GM13977 (cell line): ENCODE measurements at regions not wholly inside any gene's neighbourhood (a gene's known extent, or its start where the extent isn't known, plus 50 kb on each side); places are given as distances from the start of the nearest gene placed in this dataset.

Source experiments
- DNase-seq: peaks from one replicate; pipeline ENCODE4 v3.0.0; 2012; ENCODE audit warnings: low spot score
- in situ Hi-C: fragments of 300-500 bp; cut with MboI; formaldehyde crosslinking; loops from one replicate; pipeline ENCODE4 v1.12.0; 2022; ENCODE audit warnings: low sequenced_read_pairs, low pct_unique_long_range_greater_than_20kb, mixed read lengths, inconsistent platforms; ENCODE audit not compliant: unreplicated experiment
- TF ChIP-seq, protein P1 (sequence below): IDR thresholded peaks from 2 replicates; pipeline ENCODE4 v1.5.1; 2012; ENCODE audit warnings: mild to moderate bottlenecking, control low read depth; ENCODE audit not compliant: insufficient read depth; ENCODE audit errors: extremely low read depth, missing control alignments

DNA sequence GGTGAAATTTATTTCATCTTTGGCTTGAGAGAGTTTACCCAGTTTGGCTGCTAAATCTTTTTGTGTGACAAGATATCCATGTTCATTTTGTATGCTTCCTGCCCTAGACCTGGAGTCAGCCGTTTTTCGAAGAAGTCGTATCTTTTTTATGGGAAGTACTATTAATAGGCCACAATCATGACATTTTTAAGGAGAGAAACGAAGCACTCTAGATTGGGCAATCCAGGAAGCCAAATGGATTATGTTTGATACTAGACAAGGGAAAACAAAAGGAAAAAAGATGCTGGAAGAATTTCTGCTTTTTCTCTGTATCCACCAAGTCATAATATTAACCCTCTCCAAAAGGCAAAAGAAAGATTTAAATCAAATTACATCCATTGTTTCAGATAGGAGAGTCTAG lies 214.6 kb downstream of the HDGFL1 start:
- in situ Hi-C loops = no loop called here
- TF ChIP-seq, protein P1, sequence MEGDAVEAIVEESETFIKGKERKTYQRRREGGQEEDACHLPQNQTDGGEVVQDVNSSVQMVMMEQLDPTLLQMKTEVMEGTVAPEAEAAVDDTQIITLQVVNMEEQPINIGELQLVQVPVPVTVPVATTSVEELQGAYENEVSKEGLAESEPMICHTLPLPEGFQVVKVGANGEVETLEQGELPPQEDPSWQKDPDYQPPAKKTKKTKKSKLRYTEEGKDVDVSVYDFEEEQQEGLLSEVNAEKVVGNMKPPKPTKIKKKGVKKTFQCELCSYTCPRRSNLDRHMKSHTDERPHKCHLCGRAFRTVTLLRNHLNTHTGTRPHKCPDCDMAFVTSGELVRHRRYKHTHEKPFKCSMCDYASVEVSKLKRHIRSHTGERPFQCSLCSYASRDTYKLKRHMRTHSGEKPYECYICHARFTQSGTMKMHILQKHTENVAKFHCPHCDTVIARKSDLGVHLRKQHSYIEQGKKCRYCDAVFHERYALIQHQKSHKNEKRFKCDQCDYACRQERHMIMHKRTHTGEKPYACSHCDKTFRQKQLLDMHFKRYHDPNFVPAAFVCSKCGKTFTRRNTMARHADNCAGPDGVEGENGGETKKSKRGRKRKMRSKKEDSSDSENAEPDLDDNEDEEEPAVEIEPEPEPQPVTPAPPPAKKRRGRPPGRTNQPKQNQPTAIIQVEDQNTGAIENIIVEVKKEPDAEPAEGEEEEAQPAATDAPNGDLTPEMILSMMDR = no peak
- DNase-seq = no peak

DNA sequence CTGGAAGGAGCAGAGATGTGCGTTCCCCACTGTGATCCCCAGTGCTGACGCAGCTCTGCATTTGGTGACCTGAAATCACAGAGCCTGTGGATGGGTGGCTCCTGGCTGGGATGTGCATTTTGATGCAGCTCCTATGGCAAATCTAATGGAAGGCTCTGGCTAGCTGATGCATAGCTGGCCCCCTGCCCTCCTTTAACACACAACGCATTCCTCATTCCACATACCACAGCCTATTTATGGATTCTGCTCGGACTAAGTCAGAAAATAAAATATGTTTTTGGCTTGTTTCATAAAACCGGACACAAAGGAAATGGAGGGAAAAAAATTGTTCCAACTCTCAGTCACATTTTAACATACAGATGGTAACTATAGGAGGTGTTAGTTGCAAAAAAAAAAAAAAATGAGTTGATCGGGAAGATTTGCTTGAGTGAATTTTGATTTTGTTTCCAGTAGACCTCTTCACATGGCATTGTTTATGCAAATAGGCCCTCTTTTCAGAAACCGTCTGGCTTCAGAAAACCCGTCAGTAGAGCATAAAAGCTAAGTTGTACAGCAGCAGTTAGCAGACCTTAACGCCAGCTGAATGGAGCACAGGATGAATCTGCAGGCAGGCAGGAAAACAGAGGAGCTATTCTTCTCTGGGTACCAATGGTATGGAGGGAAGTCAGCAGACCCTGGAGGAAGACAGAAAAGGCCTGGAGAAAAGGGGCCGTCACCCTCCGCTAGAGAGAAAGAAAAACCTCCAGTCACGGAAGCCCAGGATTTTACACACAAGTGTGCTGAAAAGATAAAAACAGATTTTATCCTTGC lies 215.4 kb downstream of the HDGFL1 start:
- no peak for DNase-seq
- TF ChIP-seq, protein P1 = no peak
- in situ Hi-C loops = no loop called here

DNA sequence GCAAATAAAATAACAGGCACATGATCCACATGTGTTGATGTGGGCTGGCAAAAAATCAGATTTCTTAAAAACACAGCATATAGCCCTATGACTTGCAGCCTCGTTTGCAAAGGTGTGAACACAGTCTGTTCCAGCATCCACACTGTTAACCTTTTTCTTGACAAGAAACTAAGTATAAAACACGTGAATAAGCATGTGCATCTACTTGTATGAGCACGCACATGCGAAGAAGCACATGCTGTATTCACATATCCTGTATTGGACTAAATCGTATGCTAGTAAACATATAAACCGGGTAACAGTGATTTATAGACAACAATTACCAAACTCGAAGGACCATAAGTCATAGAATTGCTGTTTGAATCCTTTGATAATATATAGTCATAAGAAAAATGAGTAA lies 218.7 kb downstream of the HDGFL1 start:
- TF ChIP-seq, protein P1 = no peak
- in situ Hi-C loops = no loop called here
- DNase-seq = no peak

DNA sequence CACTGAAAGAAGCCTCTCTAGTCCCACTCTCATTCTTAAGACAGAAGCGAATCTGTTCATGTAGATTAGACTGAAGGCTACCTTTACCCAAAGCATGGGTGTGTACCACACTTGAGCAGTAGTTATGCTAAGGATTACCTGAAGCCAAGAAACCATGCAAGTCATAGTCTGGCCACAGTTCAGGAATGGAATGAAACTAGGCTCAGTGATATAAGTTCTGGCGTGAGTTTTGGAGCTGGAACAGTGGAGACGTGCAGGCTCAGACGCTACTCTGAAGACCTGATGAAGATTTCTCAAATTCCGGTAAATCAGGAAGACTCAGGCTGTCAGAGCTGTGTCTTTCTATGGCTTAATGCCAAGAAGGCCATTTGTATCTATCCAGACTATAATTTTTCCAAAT lies 219.9 kb downstream of the HDGFL1 start:
- TF ChIP-seq, protein P1 = no peak
- in situ Hi-C loops = no loop called here
- DNase-seq = no peak

DNA sequence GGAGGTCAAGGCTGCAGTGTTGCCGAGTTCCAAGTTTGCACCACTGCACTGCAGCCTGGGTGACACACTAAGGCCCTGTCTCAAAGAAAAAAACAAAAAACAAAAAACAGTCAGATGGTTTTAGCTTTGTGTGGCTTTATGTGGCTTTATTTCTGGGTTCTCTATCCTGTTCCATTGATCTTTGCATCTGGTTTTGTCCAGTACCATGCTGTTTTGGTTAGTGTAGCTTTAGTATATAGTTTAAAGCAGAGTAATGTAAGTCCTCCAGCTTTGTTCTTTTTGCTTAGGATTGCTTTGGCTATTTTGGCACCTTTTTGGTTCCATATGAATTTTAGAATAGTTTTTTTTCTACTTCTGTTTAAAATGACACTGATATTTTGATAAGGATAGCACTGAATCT lies 225.5 kb downstream of the HDGFL1 start:
- in situ Hi-C loops = no loop called here
- TF ChIP-seq, protein P1 = no peak
- DNase-seq = no peak

DNA sequence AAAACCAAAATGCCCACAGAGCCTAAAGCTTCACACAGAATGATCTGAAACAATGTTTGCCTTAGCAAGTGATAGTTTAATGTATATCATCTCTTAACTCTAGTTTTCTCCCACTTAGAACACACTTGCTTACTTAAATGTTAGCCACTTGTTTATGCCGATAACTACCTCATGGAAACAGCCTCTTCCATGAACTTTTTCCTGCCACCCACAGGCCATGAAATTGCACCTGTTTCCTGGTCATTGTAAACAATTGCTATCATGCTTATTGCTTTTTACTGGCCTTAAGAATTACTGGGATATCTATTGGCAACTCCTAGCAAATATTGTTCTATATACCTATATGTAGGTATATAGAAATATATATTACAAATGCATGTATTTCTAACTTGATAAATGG lies 231.1 kb downstream of the HDGFL1 start:
- DNase-seq = no peak
- TF ChIP-seq, protein P1 = no peak
- in situ Hi-C loops = no loop called here
